SK-N-MC (cell line): ENCODE measurements at regions not wholly inside any gene's neighbourhood (a gene's known extent, or its start where the extent isn't known, plus 50 kb on each side); places are given as distances from the start of the nearest gene placed in this dataset.

Experiments used
- EZH2 ChIP-seq: fragments of 200-600 bp; sonication (generic); IDR thresholded peaks from one replicate; pipeline ENCODE4 v1.6.1; 2017; ENCODE audit warnings: antibody characterized with exemption
- POLR2AphosphoS5 ChIP-seq: IDR thresholded peaks from 2 replicates; pipeline ENCODE4 v1.6.1; 2012; ENCODE audit warnings: mild to moderate bottlenecking, low read depth, low read length, borderline replicate concordance

DNA sequence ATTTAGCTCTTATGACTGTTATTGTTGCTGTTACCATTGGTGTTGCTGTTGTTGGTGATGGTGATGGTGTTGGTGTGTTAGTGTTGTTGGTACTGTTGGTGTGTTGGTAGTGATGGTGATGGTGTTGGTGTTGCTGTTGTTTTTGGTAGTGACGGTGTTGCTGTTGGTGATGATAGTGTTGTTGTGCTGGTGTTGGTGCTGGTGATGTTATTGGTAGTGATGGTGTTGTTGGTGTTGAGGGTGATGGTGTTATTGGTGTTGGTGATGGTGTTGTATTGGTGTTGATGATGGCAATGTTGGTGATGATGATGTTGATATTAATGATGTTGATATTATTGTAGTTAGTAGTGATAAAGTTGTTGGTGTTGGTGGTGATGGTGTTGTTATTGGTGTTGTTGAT lies 285.7 kb upstream of the FOXF1 start:
- TF ChIP-seq EZH2 (no peak), POLR2AphosphoS5 (no peak)
